Neural cell (in vitro differentiated cells): ENCODE measurements at regions not wholly inside any gene's neighbourhood (a gene's known extent, or its start where the extent isn't known, plus 50 kb on each side); places are given as distances from the start of the nearest gene placed in this dataset.

Experiments
- H2AFZ ChIP-seq: fragments of 200-600, 300-800 bp; sonication (generic), shearing (Covaris generic); 2 replicates; pipeline ENCODE4 v1.6.0; 2014; ENCODE audit warnings: low read depth, mild to moderate bottlenecking, antibody characterized with exemption, low read length, moderate library complexity
- H3F3A ChIP-seq: fragments of 200-600 bp; shearing (Covaris generic); 2 replicates; pipeline ENCODE4 v1.6.1; 2016; ENCODE audit warnings: mild to moderate bottlenecking, moderate library complexity, mixed read lengths, antibody characterized with exemption, low read length; ENCODE audit not compliant: insufficient read depth, poor library complexity, severe bottlenecking
- H3K27ac ChIP-seq: fragments of 200-600, 300-800 bp; sonication (generic), shearing (Covaris generic); 2 replicates; pipeline ENCODE4 v1.5.1; 2014; ENCODE audit warnings: mild to moderate bottlenecking, low read length, moderate library complexity
- H3K27me3 ChIP-seq: fragments of 300-800, 200-600 bp; sonication (generic), shearing (Covaris generic); 2 replicates; pipeline ENCODE4 v1.6.0; 2014; ENCODE audit warnings: mild to moderate bottlenecking, low read depth, low read length, moderate library complexity; ENCODE audit not compliant: insufficient read depth
- H3K36me3 ChIP-seq: fragments of 300-800, 200-600 bp; sonication (generic), shearing (Covaris generic); 2 replicates; pipeline ENCODE4 v1.5.1; 2014; ENCODE audit warnings: mild to moderate bottlenecking, antibody characterized with exemption, low read length, moderate library complexity; ENCODE audit not compliant: insufficient read depth
- H3K4me2 ChIP-seq: fragments of 300-800, 200-600 bp; sonication (generic), shearing (Covaris generic); 2 replicates; pipeline ENCODE4 v1.6.0; 2014; ENCODE audit warnings: mild to moderate bottlenecking, low read length
- H3K4me3 ChIP-seq: fragments of 300-800, 200-600 bp; sonication (generic), shearing (Covaris generic); 2 replicates; pipeline ENCODE4 v1.5.1; 2014; ENCODE audit warnings: mild to moderate bottlenecking, low read length, moderate library complexity
- H3K79me2 ChIP-seq: fragments of 200-600 bp; shearing (Covaris generic); replicated peaks from 2 replicates; pipeline ENCODE4 v1.6.0; 2014; ENCODE audit warnings: mild to moderate bottlenecking, low read length, moderate library complexity; ENCODE audit not compliant: insufficient read depth
- H3K9ac ChIP-seq: fragments of 300-800, 200-600 bp; sonication (generic), shearing (Covaris generic); 2 replicates; pipeline ENCODE4 v1.6.1; 2016; ENCODE audit warnings: mild to moderate bottlenecking, low read length, mixed read lengths
- H3K9me2 ChIP-seq: fragments of 200-600 bp; shearing (Covaris generic); 2 replicates; pipeline ENCODE4 v1.6.1; 2016; ENCODE audit warnings: mild to moderate bottlenecking, low read length, mixed read lengths; ENCODE audit not compliant: insufficient read depth
- H3K9me3 ChIP-seq: fragments of 200-600, 300-800 bp; sonication (generic), shearing (Covaris generic); 2 replicates; pipeline ENCODE4 v1.6.1; 2016; ENCODE audit warnings: mild to moderate bottlenecking, mixed run types, low read length, moderate library complexity, mixed read lengths
- H4K20me1 ChIP-seq: fragments of 200-600 bp; shearing (Covaris generic); 2 replicates; pipeline ENCODE4 v1.6.1; 2016; ENCODE audit warnings: mild to moderate bottlenecking, mixed run types; ENCODE audit not compliant: insufficient read depth
- EP300 ChIP-seq: fragments of 450-650 bp; conservative IDR thresholded peaks from 2 replicates; pipeline ENCODE4 v1.6.1; 2014; ENCODE audit warnings: antibody characterized with exemption, mild to moderate bottlenecking, moderate library complexity; ENCODE audit not compliant: poor library complexity, severe bottlenecking
- EZH2 ChIP-seq: fragments of 200-600, 300-800 bp; shearing (Covaris generic), sonication (generic); IDR thresholded peaks from 2 replicates; pipeline ENCODE4 v1.6.1; 2014; ENCODE audit warnings: antibody characterized with exemption, low read length, borderline replicate concordance, mild to moderate bottlenecking; ENCODE audit not compliant: insufficient read depth, poor library complexity, severe bottlenecking
- MXI1 ChIP-seq: fragments of 450-650 bp; conservative IDR thresholded peaks from 2 replicates; pipeline ENCODE4 v1.6.1; 2014; ENCODE audit warnings: antibody characterized with exemption, mild to moderate bottlenecking; ENCODE audit not compliant: poor library complexity, severe bottlenecking
- POLR2AphosphoS5 ChIP-seq: IDR thresholded peaks from 2 replicates; pipeline ENCODE4 v1.6.1; 2012
- RAD21 ChIP-seq: fragments of 450-650 bp; conservative IDR thresholded peaks from 2 replicates; pipeline ENCODE4 v1.6.1; 2014; ENCODE audit warnings: antibody characterized with exemption, mild to moderate bottlenecking, moderate library complexity
- SMC3 ChIP-seq: fragments of 450-650 bp; conservative IDR thresholded peaks from 2 replicates; pipeline ENCODE4 v1.6.1; 2014; ENCODE audit warnings: antibody characterized with exemption, mild to moderate bottlenecking, moderate library complexity; ENCODE audit not compliant: poor library complexity
- TAF1 ChIP-seq: IDR thresholded peaks from 2 replicates; pipeline ENCODE4 v1.6.1; 2012; ENCODE audit warnings: low read depth
- TF ChIP-seq, protein P1 (sequence below): IDR thresholded peaks from 2 replicates; pipeline ENCODE4 v1.6.1; 2012; ENCODE audit warnings: borderline replicate concordance
- TF ChIP-seq, protein P2 (sequence below): fragments of 450-650 bp; IDR thresholded peaks from 2 replicates; pipeline ENCODE4 v1.5.1; 2014; ENCODE audit warnings: antibody characterized with exemption, mild to moderate bottlenecking, moderate library complexity; ENCODE audit not compliant: poor library complexity, severe bottlenecking

DNA sequence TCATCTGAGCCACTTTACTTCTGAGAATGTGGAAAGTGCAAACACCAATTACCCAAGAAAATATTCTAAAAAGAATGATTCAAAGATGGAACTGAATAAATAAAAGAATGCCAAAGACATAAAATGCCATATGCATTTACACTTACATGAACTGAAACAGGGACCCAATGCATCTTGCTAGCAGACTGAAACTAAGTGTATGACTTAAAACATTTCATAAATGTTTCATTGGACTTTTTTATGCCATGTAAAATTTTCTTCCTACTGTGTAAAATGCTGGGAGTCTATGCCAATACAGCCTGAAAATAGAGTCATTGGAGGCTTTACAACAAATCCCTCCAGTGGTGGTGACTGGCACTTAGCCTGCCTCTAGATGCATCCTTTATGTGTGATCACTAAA is 735.1 kb upstream of the CCDC54 start:
- Histone ChIP-seq H3K27ac (no peak overlapping the region), H3K36me3 (no peaks in the 10 kb centered on the region), H3K9me3 (no peaks in the 10 kb centered on the region), H3F3A (no peaks in the 10 kb centered on the region), H3K27me3 (no peaks in the 10 kb centered on the region), H3K9me2 (no peaks in the 10 kb centered on the region), H4K20me1 (no peaks in the 10 kb centered on the region), H3K4me2 (no peak overlapping the region), H3K4me3 (no peak overlapping the region), H3K79me2 (no peaks in the 10 kb centered on the region), H3K9ac (no peak overlapping the region), H2AFZ (no peak overlapping the region)
- TF ChIP-seq POLR2AphosphoS5 (peak; percentile 15), EZH2 (no peak)

DNA sequence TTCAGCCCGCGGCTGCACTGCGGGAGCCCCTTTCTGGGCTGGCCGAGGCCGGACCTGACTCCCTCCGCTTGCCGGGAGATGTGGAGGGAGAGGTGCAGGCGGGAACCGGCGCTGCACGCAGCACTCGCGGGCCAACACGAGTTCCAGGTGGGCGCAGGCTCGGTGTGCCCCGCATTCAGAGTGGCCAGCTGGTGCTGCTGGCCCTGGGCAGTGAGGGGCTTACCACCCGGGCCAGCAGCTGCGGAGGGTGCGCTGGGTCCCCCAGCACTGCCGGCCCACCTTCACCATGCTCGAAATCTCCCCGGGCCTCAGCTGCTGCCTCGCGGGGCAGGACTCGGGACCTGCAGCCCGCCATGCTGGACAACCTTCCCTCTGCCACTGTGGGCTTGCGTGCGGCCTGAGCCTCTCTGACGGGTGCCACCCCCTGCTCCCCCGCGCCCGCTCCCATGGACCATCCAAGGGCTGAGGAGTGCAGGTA is 733.5 kb upstream of the CCDC54 start:
- Histone ChIP-seq H2AFZ (no peak overlapping the region), H3K9me2 (no peaks in the 10 kb centered on the region), H3K4me2 (no peak overlapping the region), H3F3A (no peaks in the 10 kb centered on the region), H3K9me3 (no peaks in the 10 kb centered on the region), H3K27ac (no peak overlapping the region), H4K20me1 (no peaks in the 10 kb centered on the region), H3K9ac (no peak overlapping the region), H3K4me3 (no peak overlapping the region), H3K27me3 (no peaks in the 10 kb centered on the region), H3K36me3 (no peaks in the 10 kb centered on the region), H3K79me2 (no peaks in the 10 kb centered on the region)
- TF ChIP-seq TAF1 (no peak), EP300 (no peak), EZH2 (no peak)
- TF ChIP-seq, protein P1, sequence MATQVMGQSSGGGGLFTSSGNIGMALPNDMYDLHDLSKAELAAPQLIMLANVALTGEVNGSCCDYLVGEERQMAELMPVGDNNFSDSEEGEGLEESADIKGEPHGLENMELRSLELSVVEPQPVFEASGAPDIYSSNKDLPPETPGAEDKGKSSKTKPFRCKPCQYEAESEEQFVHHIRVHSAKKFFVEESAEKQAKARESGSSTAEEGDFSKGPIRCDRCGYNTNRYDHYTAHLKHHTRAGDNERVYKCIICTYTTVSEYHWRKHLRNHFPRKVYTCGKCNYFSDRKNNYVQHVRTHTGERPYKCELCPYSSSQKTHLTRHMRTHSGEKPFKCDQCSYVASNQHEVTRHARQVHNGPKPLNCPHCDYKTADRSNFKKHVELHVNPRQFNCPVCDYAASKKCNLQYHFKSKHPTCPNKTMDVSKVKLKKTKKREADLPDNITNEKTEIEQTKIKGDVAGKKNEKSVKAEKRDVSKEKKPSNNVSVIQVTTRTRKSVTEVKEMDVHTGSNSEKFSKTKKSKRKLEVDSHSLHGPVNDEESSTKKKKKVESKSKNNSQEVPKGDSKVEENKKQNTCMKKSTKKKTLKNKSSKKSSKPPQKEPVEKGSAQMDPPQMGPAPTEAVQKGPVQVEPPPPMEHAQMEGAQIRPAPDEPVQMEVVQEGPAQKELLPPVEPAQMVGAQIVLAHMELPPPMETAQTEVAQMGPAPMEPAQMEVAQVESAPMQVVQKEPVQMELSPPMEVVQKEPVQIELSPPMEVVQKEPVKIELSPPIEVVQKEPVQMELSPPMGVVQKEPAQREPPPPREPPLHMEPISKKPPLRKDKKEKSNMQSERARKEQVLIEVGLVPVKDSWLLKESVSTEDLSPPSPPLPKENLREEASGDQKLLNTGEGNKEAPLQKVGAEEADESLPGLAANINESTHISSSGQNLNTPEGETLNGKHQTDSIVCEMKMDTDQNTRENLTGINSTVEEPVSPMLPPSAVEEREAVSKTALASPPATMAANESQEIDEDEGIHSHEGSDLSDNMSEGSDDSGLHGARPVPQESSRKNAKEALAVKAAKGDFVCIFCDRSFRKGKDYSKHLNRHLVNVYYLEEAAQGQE = no peak

DNA sequence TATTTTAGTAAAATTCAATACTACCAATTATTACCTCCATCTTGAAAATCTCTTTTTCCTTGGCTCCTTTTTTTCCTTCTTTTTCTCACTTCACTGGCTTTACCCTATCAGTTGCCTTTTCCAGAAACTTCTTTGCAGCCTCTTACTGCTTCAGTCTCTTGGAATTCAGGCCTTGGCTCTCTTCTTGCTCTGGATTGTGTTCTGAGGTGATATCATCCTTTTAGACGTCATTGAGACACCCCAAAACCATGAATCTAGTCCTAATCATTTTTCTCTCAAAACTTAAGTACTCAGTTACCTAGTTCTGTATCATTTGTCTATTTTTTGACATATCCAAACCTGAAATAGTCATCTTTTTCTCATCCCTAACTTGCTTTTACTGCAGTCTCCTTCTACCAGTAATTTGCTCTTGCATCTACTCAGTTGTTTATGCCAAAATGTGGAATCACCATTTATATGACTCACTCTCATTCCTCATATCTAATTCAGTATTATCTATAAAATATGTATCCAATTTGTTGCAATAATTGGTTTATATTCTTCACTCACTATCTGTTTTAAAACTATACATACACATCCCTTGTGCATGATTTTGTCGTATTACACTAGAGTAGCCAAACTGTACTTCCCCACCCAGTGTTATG is 703.2 kb upstream of the CCDC54 start:
- no peak overlapping the region for H3K27ac ChIP-seq
- no peaks in the 10 kb centered on the region for H3K9me3 ChIP-seq
- no peaks in the 10 kb centered on the region for H3F3A ChIP-seq
- no peaks in the 10 kb centered on the region for H3K36me3 ChIP-seq
- no peak overlapping the region for H3K4me2 ChIP-seq
- no peaks in the 10 kb centered on the region for H3K9me2 ChIP-seq
- no peak overlapping the region for H3K4me3 ChIP-seq
- H3K9ac ChIP-seq = no peak overlapping the region
- H3K79me2 ChIP-seq = no peaks in the 10 kb centered on the region
- H4K20me1 ChIP-seq = no peaks in the 10 kb centered on the region
- no peaks in the 10 kb centered on the region for H3K27me3 ChIP-seq
- H2AFZ ChIP-seq = no peak overlapping the region
- TF ChIP-seq POLR2AphosphoS5 (no peak), SMC3 (no peak), TAF1 (no peak), MXI1 (no peak), EZH2 (no peak), RAD21 (no peak), EP300 (no peak)
- TF ChIP-seq, protein P2, sequence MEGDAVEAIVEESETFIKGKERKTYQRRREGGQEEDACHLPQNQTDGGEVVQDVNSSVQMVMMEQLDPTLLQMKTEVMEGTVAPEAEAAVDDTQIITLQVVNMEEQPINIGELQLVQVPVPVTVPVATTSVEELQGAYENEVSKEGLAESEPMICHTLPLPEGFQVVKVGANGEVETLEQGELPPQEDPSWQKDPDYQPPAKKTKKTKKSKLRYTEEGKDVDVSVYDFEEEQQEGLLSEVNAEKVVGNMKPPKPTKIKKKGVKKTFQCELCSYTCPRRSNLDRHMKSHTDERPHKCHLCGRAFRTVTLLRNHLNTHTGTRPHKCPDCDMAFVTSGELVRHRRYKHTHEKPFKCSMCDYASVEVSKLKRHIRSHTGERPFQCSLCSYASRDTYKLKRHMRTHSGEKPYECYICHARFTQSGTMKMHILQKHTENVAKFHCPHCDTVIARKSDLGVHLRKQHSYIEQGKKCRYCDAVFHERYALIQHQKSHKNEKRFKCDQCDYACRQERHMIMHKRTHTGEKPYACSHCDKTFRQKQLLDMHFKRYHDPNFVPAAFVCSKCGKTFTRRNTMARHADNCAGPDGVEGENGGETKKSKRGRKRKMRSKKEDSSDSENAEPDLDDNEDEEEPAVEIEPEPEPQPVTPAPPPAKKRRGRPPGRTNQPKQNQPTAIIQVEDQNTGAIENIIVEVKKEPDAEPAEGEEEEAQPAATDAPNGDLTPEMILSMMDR = no peak
- TF ChIP-seq, protein P1 = no peak
